Activated CD4-positive, alpha-beta T cell treated with anti-CD3 and anti-CD28 coated beads, Interleukin-2, amount 10 ng/mL, durations not matched to agents 24 days and 14 days (primary cell): ENCODE measurements at regions not wholly inside any gene's neighbourhood (a gene's known extent, or its start where the extent isn't known, plus 50 kb on each side); places are given as distances from the start of the nearest gene placed in this dataset.
"Not testable (repeated sequence)": the region's sequence is repeated elsewhere in the genome, so short reads cannot be mapped to it uniquely, and the experiment has no call there.

Source experiments
- DNase-seq: peaks from one replicate; pipeline ENCODE4 v3.0.0; 2022
- H3K27ac Mint-ChIP-seq: one replicate; pipeline ENCODE4 v1.8.0; 2022; ENCODE audit warnings: mild to moderate bottlenecking, mixed read lengths
- H3K27me3 Mint-ChIP-seq: one replicate; pipeline ENCODE4 v1.8.0; 2022; ENCODE audit warnings: mixed read lengths
- H3K36me3 Mint-ChIP-seq: one replicate; pipeline ENCODE4 v1.8.0; 2022; ENCODE audit warnings: low read depth, mild to moderate bottlenecking, mixed read lengths
- H3K4me1 Mint-ChIP-seq: one replicate; pipeline ENCODE4 v1.8.0; 2021; ENCODE audit warnings: mixed read lengths
- H3K4me3 Mint-ChIP-seq: one replicate; pipeline ENCODE4 v1.8.0; 2022; ENCODE audit warnings: mild to moderate bottlenecking, moderate library complexity, mixed read lengths
- H3K9me3 Mint-ChIP-seq: one replicate; pipeline ENCODE4 v1.8.0; 2021; ENCODE audit warnings: mixed read lengths
- intact Hi-C: fragments of 100-400 bp; cut with micrococcal nuclease; formaldehyde crosslinking; loops from one replicate; pipeline ENCODE4 v1.15.1; 2023

GRCh38 chr10:6833458-6834011 lies 253.5 kb upstream of the PRKCQ start:
- Mint-ChIP-seq H3K36me3 (no peaks in the 10 kb centered on the region), H3K27ac (no peak overlapping the region), H3K4me1 (no peaks in the 10 kb centered on the region), H3K27me3 (peaks cover 13% of the 10 kb centered on the region), H3K4me3 (no peak overlapping the region), H3K9me3 (no peaks in the 10 kb centered on the region)
- intact Hi-C loops, result no loop called here
- DNase-seq, result no peak

GRCh38 chr10:6830981-6831380 lies 250.9 kb upstream of the PRKCQ start:
- H3K9me3 Mint-ChIP-seq, H3K36me3 Mint-ChIP-seq, intact Hi-C loops, DNase-seq, H3K27ac Mint-ChIP-seq, H3K4me1 Mint-ChIP-seq, H3K4me3 Mint-ChIP-seq: not testable (repeated sequence)
- H3K27me3 Mint-ChIP-seq, result peaks cover 13% of the 10 kb centered on the region

- H3K27ac Mint-ChIP-seq, H3K36me3 Mint-ChIP-seq, intact Hi-C loops, DNase-seq, H3K4me1 Mint-ChIP-seq, H3K4me3 Mint-ChIP-seq, H3K9me3 Mint-ChIP-seq: not testable (repeated sequence)
- H3K27me3 Mint-ChIP-seq, result peaks cover 15% of the 10 kb centered on the region
Observed at GRCh38 chr10:6824793-6825192, 244.7 kb upstream of the PRKCQ start.

GRCh38 chr10:6823770-6824169 lies 243.7 kb upstream of the PRKCQ start:
- peaks cover 14% of the 10 kb centered on the region for H3K27me3 Mint-ChIP-seq
- no peaks in the 10 kb centered on the region for H3K9me3 Mint-ChIP-seq
- H3K4me1 Mint-ChIP-seq, result no peaks in the 10 kb centered on the region
- H3K27ac Mint-ChIP-seq, result no peak overlapping the region
- intact Hi-C loops, result no loop called here
- no peak overlapping the region for H3K4me3 Mint-ChIP-seq
- no peaks in the 10 kb centered on the region for H3K36me3 Mint-ChIP-seq
- DNase-seq, result no peak

GRCh38 chr10:6819301-6819700 lies 239.2 kb upstream of the PRKCQ start:
- DNase-seq, result no peak
- H3K4me3 Mint-ChIP-seq, result no peak overlapping the region
- H3K27ac Mint-ChIP-seq, result no peak overlapping the region
- H3K4me1 Mint-ChIP-seq, result no peaks in the 10 kb centered on the region
- H3K27me3 Mint-ChIP-seq, result peaks cover 23% of the 10 kb centered on the region
- intact Hi-C loops, result no loop called here
- no peaks in the 10 kb centered on the region for H3K9me3 Mint-ChIP-seq
- H3K36me3 Mint-ChIP-seq, result no peaks in the 10 kb centered on the region

GRCh38 chr10:6817770-6818169 lies 237.7 kb upstream of the PRKCQ start:
- no peak overlapping the region for H3K4me3 Mint-ChIP-seq
- DNase-seq, result no peak
- H3K27me3 Mint-ChIP-seq, result peaks cover 20% of the 10 kb centered on the region
- no peaks in the 10 kb centered on the region for H3K36me3 Mint-ChIP-seq
- no peaks in the 10 kb centered on the region for H3K4me1 Mint-ChIP-seq
- intact Hi-C loops, result no loop called here
- no peak overlapping the region for H3K27ac Mint-ChIP-seq
- H3K9me3 Mint-ChIP-seq, result no peaks in the 10 kb centered on the region

GRCh38 chr10:6815346-6815745 lies 235.3 kb upstream of the PRKCQ start:
- H3K36me3 Mint-ChIP-seq, result no peaks in the 10 kb centered on the region
- H3K27ac Mint-ChIP-seq, result no peak overlapping the region
- no peak for DNase-seq
- no peak overlapping the region for H3K4me3 Mint-ChIP-seq
- peaks cover 16% of the 10 kb centered on the region for H3K27me3 Mint-ChIP-seq
- H3K9me3 Mint-ChIP-seq, result no peaks in the 10 kb centered on the region
- intact Hi-C loops, result no loop called here
- H3K4me1 Mint-ChIP-seq, result no peaks in the 10 kb centered on the region

GRCh38 chr10:6813856-6814255 lies 233.8 kb upstream of the PRKCQ start:
- no peaks in the 10 kb centered on the region for H3K4me1 Mint-ChIP-seq
- intact Hi-C loops, result no loop called here
- DNase-seq, result no peak
- no peak overlapping the region for H3K27ac Mint-ChIP-seq
- H3K9me3 Mint-ChIP-seq, result no peaks in the 10 kb centered on the region
- H3K27me3 Mint-ChIP-seq, result peaks cover 18% of the 10 kb centered on the region
- no peaks in the 10 kb centered on the region for H3K36me3 Mint-ChIP-seq
- no peak overlapping the region for H3K4me3 Mint-ChIP-seq

- Mint-ChIP-seq H3K36me3 (no peaks in the 10 kb centered on the region), H3K27me3 (peaks cover 19% of the 10 kb centered on the region), H3K4me1 (no peaks in the 10 kb centered on the region), H3K9me3 (no peaks in the 10 kb centered on the region), H3K27ac (no peak overlapping the region), H3K4me3 (no peak overlapping the region)
- intact Hi-C loops, result no loop called here
- no peak for DNase-seq
Observed at GRCh38 chr10:6813306-6813705, 233.2 kb upstream of the PRKCQ start.

GRCh38 chr10:6811153-6811552 lies 231.1 kb upstream of the PRKCQ start:
- intact Hi-C loops, result no loop called here
- DNase-seq, result no peak
- H3K4me1 Mint-ChIP-seq, result no peaks in the 10 kb centered on the region
- no peak overlapping the region for H3K27ac Mint-ChIP-seq
- peaks cover 18% of the 10 kb centered on the region for H3K27me3 Mint-ChIP-seq
- H3K9me3 Mint-ChIP-seq, result no peaks in the 10 kb centered on the region
- H3K36me3 Mint-ChIP-seq, result no peaks in the 10 kb centered on the region
- H3K4me3 Mint-ChIP-seq, result no peak overlapping the region

GRCh38 chr10:6803427-6803783 lies 223.3 kb upstream of the PRKCQ start:
- Mint-ChIP-seq H3K36me3 (no peaks in the 10 kb centered on the region), H3K9me3 (no peaks in the 10 kb centered on the region), H3K27me3 (peaks cover 5% of the 10 kb centered on the region), H3K4me3 (no peak overlapping the region), H3K27ac (no peak overlapping the region), H3K4me1 (no peaks in the 10 kb centered on the region)
- intact Hi-C loops, result no loop called here
- no peak for DNase-seq

- intact Hi-C loops, result no loop called here
- H3K4me3 Mint-ChIP-seq, result no peak overlapping the region
- H3K27ac Mint-ChIP-seq, result no peak overlapping the region
Observed at GRCh38 chr10:6802759-6803426, 222.8 kb upstream of the PRKCQ start.

GRCh38 chr10:6796231-6796630 lies 216.2 kb upstream of the PRKCQ start:
- Mint-ChIP-seq H3K36me3 (no peaks in the 10 kb centered on the region), H3K4me1 (no peaks in the 10 kb centered on the region), H3K4me3 (no peak overlapping the region), H3K9me3 (no peaks in the 10 kb centered on the region), H3K27me3 (peaks cover 7% of the 10 kb centered on the region), H3K27ac (no peak overlapping the region)
- DNase-seq, result peak; percentile 41
- intact Hi-C loops, result no loop called here

More at GRCh38 chr10:6802759-6803426, 222.8 kb upstream of the PRKCQ start:
- DNase-seq, result no peak
- H3K36me3 Mint-ChIP-seq, result no peaks in the 10 kb centered on the region
- no peaks in the 10 kb centered on the region for H3K9me3 Mint-ChIP-seq
- H3K27me3 Mint-ChIP-seq, result peaks cover 5% of the 10 kb centered on the region
- H3K4me1 Mint-ChIP-seq, result no peaks in the 10 kb centered on the region

- H3K27ac Mint-ChIP-seq, result no peak overlapping the region
- H3K36me3 Mint-ChIP-seq, result no peaks in the 10 kb centered on the region
- no peaks in the 10 kb centered on the region for H3K9me3 Mint-ChIP-seq
- DNase-seq, result no peak
- peaks cover 11% of the 10 kb centered on the region for H3K27me3 Mint-ChIP-seq
- no peak overlapping the region for H3K4me3 Mint-ChIP-seq
- intact Hi-C loops, result no loop called here
- no peaks in the 10 kb centered on the region for H3K4me1 Mint-ChIP-seq
Observed at GRCh38 chr10:6795541-6795940, 215.5 kb upstream of the PRKCQ start.

- DNase-seq, H3K4me3 Mint-ChIP-seq, H3K4me1 Mint-ChIP-seq, intact Hi-C loops, H3K9me3 Mint-ChIP-seq, H3K36me3 Mint-ChIP-seq, H3K27ac Mint-ChIP-seq: not testable (repeated sequence)
- peaks cover 13% of the 10 kb centered on the region for H3K27me3 Mint-ChIP-seq
Observed at GRCh38 chr10:6794841-6795240, 214.8 kb upstream of the PRKCQ start.
